ENCODE measurements at regions not wholly inside any gene's neighbourhood (a gene's known extent, or its start where the extent isn't known, plus 50 kb on each side); places are given as distances from the start of the nearest gene placed in this dataset.

DNA sequence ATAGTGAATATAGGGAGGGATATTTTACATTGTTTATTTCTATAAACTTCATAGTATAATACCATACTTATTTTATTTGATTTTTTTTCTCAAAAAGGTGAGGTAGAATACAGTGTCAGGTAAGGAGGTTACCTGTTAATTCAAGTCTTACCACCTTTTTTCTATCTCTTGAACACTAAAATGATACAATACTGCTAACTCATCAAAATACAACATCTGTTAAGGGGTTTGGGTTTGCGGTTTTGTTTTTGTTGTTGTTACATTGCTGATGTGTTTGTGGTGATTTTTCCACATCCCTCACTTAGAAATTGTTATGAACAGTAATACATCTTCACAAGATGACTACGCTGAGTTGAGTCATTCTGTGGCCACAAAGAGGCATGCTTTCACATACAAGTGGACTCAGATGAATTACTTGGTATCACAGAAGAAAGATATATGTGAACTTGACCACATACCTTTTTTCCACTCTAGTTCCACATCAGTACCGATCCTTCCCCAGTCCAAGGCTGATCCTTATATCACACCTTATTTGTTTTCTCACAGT, 139.4 kb upstream of the ID4 start:
- TF ChIP-seq NFIC (IDR thresholded peaks at IDR 0.05) (no peak), CEBPB (IDR thresholded peaks at IDR 0.05) (no peak), EP300 (IDR thresholded peaks at IDR 0.05; ENCODE audit: borderline replicate concordance) (no peak), EGR1 (IDR thresholded peaks at IDR 0.05) (no peak), USF1 (IDR thresholded peaks at IDR 0.05) (no peak), TAF1 (IDR thresholded peaks at IDR 0.05; ENCODE audit: low read depth) (no peak)
- TF ChIP-seq, protein P1, sequence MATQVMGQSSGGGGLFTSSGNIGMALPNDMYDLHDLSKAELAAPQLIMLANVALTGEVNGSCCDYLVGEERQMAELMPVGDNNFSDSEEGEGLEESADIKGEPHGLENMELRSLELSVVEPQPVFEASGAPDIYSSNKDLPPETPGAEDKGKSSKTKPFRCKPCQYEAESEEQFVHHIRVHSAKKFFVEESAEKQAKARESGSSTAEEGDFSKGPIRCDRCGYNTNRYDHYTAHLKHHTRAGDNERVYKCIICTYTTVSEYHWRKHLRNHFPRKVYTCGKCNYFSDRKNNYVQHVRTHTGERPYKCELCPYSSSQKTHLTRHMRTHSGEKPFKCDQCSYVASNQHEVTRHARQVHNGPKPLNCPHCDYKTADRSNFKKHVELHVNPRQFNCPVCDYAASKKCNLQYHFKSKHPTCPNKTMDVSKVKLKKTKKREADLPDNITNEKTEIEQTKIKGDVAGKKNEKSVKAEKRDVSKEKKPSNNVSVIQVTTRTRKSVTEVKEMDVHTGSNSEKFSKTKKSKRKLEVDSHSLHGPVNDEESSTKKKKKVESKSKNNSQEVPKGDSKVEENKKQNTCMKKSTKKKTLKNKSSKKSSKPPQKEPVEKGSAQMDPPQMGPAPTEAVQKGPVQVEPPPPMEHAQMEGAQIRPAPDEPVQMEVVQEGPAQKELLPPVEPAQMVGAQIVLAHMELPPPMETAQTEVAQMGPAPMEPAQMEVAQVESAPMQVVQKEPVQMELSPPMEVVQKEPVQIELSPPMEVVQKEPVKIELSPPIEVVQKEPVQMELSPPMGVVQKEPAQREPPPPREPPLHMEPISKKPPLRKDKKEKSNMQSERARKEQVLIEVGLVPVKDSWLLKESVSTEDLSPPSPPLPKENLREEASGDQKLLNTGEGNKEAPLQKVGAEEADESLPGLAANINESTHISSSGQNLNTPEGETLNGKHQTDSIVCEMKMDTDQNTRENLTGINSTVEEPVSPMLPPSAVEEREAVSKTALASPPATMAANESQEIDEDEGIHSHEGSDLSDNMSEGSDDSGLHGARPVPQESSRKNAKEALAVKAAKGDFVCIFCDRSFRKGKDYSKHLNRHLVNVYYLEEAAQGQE (IDR thresholded peaks at IDR 0.05; ENCODE audit: low read depth): no peak
